ENCODE measurements at regions not wholly inside any gene's neighbourhood (a gene's known extent, or its start where the extent isn't known, plus 50 kb on each side); places are given as distances from the start of the nearest gene placed in this dataset.

GRCh38 chr9:79884546-79884945, 312.8 kb downstream of the TLE4 start:
- TF ChIP-seq, protein P1, sequence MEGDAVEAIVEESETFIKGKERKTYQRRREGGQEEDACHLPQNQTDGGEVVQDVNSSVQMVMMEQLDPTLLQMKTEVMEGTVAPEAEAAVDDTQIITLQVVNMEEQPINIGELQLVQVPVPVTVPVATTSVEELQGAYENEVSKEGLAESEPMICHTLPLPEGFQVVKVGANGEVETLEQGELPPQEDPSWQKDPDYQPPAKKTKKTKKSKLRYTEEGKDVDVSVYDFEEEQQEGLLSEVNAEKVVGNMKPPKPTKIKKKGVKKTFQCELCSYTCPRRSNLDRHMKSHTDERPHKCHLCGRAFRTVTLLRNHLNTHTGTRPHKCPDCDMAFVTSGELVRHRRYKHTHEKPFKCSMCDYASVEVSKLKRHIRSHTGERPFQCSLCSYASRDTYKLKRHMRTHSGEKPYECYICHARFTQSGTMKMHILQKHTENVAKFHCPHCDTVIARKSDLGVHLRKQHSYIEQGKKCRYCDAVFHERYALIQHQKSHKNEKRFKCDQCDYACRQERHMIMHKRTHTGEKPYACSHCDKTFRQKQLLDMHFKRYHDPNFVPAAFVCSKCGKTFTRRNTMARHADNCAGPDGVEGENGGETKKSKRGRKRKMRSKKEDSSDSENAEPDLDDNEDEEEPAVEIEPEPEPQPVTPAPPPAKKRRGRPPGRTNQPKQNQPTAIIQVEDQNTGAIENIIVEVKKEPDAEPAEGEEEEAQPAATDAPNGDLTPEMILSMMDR (IDR thresholded peaks at IDR 0.05; ENCODE audit: low read depth, low read length), result no peak
- TF ChIP-seq, protein P2, sequence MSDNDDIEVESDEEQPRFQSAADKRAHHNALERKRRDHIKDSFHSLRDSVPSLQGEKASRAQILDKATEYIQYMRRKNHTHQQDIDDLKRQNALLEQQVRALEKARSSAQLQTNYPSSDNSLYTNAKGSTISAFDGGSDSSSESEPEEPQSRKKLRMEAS (IDR thresholded peaks at IDR 0.05; ENCODE audit: low read depth, low read length), result no peak
- TF ChIP-seq POLR2A (IDR thresholded peaks at IDR 0.05; ENCODE audit: extremely low read depth, insufficient read length) (no peak), MYC (IDR thresholded peaks at IDR 0.05; ENCODE audit: low read depth, low read length) (no peak)
